GM19372 (cell line): ENCODE measurements at regions not wholly inside any gene's neighbourhood (a gene's known extent, or its start where the extent isn't known, plus 50 kb on each side); places are given as distances from the start of the nearest gene placed in this dataset.

Experiments used
- ATAC-seq: cut with Tn5 transposase; IDR thresholded peaks from one replicate; pipeline ENCODE4 v1.9.1; 2021; ENCODE audit warnings: mild to moderate bottlenecking, low read depth, moderate library complexity; ENCODE audit not compliant: unreplicated experiment

DNA sequence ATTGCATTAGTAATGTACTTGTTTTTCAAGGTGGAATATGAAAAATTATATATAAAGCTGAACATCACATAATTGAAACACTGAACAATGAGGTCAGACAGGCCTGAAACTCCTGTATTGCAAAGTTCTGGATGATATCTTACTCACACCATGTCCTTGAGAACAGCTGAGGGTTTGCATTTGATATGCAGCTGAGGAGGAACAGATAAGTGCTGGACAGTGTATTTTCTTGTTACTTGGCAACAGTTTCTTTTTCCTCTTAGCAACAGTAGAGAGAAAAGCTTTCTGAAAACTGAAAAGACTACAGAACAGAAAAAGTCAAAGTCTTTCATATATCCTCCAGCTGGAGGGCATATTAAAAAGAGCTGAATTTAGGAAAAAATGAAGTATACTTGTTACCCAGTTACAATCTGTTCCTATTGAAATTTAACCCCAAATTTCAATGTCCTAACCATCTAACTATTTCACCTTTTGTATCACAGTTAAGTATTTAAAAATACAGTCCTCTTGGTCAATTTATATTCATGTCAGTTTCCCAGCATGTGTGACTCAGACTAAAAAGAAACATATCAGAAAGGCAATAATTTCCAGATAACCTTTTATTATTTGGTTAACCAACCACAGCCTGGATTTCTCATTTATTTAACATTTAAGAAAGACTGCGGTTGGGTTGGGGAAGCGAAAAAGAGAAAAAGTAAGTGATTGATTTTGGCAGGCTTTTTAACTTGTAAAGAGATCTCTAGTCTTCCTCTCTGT, 733.0 kb upstream of the DPPA4 start:
- ATAC-seq = no peak

DNA sequence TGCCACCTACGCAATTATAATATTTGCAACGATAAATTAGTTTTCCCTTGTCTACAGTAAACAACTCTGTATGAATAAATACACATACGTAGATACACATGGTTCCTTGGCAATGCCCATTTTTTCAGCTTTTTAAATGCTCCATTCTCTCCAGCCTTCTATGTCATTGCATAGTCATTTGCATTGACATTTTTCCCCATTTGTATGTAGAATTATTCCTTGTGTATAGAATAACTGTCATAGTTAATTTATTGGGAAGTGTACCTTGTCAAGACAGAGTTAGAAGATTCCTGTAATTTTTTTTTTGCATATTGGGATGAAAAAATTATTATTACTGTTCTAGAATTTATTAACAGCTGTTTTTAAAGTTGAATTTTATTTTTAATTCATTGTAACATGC, 736.7 kb upstream of the DPPA4 start:
- no peak for ATAC-seq

DNA sequence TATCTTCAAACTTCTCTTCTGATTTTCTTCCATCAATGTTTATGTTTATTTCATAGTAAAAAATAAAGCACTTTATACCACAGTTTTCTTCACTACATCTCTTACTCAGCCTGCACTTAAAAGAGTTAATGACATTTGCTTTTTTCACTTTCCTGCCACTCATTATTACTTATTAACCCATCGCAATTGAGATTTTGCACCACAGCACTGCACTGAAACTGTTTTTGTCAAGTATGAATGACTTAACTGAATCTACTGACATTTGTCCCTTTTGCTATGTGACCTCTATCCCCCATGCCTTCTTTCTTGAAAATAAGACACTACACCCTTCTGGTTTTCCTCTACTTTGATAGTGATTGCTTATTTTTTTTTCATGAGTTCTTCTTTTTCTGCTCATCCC, 739.7 kb upstream of the DPPA4 start:
- no peak for ATAC-seq

DNA sequence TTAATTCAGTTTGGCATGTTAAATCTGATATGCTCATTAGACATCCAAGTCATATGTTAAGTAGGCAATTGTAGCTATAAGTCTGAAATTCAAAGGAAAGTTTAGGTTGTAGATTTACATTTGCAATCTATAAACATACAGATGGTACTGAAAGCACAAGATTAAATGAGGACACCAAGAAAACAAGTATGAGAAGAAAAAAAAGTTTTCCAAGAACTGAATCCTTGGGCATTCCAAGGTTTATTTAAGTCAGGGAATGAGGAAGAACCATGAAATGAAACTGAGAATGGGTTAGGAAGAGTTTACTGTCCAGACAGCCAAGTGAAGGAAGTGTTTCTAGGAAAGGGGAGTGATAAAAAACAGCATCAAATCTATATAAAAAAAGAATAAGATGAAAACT, 756.1 kb upstream of the DPPA4 start:
- ATAC-seq = no peak

DNA sequence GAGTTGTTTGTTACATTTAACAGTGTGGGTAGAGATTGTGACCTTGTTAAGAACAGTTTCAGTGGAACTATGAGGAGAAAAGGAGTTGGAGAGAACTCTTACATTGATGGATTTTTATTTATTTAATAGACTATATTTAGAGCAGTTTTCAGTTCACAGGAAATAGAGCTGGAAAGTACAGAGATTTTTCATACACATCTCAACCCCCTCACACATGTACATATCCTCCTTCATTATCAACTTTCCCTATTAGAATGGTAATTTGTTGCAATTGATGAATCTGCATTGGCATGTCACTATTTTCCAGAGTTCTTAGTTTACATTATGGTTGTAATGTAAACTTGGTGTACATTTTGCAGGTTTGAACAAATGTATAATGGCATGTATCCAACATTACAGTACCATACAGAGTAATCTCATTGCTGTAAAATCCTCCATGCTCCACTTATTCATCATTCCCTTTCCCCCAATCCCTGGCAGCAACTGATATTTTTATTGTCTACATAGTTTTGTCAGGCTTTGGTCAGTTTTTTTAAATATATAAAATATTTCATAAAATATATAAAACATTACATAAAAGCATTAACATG, 756.6 kb upstream of the DPPA4 start:
- ATAC-seq = no peak

DNA sequence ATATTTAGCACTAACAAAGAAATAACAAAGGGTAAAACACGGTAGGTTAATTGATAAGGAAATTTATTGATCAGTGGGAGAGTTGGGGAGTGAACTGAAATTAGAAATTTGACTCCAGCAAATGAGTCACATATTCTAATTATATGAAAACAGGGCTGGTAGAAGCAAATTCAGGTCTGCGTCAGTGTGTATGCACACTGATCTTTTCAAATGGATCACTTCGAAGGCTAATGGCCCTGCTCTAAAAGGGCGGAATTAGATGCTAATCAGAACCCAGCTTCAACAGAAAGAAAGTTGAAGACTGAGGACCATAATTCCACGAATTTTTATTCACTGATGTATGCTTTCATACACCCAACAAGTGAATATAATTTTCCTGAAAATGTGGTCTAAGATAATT, 762.4 kb upstream of the DPPA4 start:
- ATAC-seq = no peak

DNA sequence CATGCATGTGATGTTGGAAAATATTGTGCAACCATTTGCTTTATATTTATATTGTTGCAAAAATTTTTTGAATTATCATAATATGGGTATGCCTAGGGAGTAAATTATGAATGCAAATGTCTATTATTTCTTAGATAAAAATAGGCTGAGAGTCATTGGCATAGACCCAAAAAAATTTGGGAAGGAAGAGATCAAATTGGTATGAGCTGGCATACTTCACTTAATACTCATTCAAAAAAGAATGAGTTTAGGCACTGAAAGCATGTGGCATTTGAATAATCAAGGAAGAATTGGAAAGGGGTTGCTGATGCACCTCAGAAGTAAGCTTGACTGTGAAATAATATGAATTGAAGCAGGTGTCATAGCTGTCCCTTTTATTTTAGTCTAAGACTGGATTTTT, 764.0 kb upstream of the DPPA4 start:
- ATAC-seq = no peak

DNA sequence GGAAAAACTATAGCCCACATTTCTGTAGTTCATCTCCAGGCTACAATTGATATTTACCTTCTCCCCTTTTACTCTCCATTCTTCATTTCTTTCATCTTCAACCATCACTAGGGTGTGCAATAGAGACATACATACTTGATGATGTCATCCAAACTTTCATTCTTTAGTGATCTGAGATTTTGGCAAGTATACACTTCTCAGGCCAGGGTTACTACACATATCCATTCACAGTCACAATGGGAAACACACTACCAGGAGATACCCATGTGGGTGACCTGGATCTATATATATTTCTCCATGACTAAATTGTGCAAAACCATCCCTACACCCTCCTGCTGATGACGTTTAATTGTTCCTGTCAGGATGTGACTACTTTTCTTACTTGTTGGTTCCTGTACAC, 769.5 kb upstream of the DPPA4 start:
- ATAC-seq = no peak

DNA sequence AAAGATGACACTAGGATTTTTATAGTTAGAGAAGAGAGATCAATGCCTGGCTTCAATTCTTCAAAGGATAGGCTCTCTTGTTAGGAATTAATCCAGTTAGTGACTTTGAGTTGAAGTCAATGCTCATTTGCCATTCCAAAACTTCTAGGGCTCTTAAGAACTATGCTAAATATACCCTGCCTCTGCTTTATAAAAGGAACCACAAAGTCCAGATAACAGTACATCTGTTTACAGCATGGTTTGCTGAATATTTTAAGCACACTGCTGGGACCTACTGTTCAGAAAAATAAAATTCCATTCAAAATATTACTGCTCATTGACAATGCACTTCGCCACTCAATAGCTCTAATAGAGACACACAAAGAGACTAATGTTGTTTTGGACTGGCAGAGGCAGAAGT, 786.6 kb upstream of the DPPA4 start:
- ATAC-seq = no peak

DNA sequence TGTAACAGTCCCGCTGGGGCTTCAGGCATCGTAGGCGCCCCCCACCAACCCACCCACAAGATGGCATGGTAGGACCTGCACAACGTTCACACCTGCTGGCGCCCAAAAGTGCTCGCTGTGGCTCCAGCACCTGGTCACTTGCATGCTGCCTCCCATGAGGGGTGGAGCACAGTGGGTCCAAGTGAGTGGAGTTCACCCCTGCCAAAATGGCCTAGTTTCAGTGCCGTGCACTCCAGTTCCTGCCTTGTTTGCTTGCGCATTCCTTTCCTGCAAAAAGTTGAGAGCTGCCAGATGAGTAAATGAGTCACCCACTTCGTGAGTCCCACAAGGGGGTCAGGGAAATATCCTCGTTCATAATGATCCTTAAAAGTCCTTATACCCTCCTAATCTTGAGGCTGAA, 788.7 kb upstream of the DPPA4 start:
- no peak for ATAC-seq

DNA sequence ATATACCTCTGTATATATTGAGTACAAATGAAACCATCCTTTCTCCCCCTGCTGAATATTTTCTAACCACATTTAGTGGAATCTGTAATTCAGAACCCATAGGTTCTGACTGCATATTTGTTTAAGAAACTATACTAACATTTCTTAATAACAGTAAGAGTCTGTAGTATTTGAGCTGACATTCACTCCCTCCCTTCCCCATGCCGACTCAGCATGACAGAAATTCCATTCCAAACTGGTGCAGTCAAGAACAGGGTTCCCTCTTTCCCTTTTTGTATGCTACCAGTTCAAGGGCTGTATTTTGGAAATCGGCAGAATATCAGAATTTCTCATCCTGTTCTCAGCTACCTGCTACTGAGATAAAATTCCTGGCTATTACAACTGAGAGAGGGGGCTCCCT, 796.6 kb upstream of the DPPA4 start:
- no peak for ATAC-seq

DNA sequence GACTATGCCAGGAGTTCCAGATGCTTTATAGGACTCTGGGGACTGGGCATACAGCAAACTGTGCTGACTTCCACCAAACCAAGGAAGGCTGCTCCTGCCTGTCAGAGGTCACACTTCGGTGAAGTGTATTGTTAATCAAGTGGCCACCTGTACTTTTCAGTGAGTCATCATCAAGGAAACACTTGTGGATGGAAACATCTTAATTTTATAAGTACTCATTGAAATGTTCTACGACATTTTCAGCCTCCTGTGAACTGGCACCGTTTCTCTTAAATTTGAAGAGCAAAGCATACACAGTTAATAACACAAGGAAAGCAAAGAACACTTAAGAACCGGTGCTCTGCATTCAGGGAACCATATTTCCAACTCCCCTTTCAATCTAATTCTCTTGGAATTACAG, 801.7 kb upstream of the DPPA4 start:
- no peak for ATAC-seq

DNA sequence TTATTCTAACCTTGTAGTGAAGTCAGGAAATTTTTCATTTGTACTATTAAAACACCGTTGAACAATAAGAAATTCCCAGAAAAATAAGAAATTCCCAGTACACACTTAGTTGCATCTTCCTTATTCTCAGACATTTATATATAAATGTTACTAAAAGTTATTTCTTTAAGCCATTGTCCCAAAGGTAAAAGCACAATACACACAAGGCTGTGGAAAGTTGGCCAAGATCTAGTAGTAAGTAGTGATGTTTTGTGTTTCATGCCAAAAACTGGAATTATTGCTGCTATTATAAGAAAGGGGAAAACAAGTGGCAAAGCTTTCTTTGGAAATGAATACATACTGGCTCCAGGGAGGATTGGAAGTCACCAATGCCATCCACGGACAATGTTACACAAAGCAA, 802.5 kb upstream of the DPPA4 start:
- no peak for ATAC-seq

DNA sequence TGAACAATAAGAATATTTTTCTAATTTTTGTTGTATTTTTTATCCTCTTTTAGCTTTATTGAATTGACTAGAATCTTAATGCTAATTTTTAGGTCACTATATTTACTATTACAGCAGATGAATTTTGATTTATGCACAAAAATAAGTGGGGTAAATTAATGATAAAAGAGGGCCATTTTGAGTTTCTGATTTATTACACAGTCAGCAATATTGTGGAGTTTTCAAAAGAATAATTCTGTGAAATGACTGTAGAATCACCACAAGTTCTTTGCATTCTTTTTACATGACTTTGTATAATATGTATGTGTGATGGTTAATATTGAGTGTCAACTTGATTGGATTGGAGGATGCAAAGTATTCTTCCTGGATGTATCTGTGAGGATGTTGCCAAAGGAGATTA, 812.4 kb upstream of the DPPA4 start:
- no peak for ATAC-seq

DNA sequence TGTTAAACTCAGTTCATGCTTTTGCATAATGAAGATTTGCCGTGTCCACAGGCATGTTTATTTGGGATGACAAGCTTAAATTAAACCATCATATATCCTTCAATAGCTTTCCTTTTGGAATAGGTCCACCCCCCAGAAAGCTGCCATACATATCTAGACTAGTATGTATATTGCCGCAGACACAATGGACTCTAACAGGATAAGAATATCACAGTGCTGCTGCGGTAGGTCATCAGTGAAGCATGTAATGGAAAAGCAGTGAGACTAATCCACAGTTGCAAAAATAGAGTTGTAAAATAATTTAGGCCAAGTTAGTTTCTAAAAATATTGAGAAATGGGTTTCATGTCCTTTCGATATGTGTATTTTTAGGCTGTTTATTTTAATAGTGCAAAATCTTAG, 819.9 kb upstream of the DPPA4 start:
- no peak for ATAC-seq

DNA sequence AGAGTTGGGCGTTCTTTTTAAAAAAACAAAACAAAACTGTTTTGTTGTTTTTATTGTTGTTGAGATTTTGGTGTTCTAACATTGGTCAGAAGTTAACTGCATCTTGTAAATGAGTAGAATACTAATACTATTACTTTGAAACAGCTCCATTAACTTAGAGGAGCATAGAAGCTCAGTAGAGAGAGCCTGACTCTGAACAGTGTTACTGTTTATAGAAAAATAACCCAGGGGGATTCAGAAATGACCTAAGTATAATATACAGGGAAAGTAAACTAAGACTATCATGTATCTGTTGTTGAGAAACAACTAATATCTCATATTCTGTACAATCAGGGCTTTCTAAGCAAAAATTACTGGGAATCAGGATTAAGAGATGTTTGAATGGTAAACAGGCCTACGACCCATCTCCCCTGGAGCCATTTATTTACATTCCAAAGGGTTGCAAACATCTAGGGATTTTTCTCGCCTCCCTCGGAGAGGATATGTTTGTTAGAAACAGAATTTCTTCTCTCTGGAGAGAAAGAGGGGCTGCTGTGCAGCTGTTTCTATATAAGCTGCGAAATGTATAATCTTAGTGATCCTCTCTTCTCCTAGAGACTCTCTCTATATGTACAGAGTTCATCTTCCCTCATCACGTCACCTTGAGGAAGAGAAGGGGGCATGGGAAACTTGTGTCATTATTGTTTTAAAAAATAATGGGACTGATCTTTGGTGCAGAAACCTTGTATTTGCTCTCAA, 827.5 kb upstream of the DPPA4 start:
- ATAC-seq = no peak

DNA sequence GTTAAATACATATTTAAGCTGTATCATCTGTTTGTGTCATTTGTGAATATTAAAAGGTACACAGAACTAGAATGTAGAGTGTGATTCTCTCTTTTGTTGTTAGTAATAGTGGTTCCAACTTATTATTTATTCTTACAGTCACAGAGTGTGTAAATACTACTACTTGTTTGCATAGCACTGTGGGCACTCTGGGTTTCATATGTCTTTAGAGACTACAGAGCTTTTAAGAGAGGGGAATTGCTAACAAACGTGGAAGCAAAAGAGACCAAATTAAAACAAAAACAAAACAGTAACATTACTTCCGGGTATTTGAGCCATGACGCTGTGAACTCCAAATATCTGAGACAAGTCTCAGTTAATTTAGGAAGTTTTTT, 828.0 kb upstream of the DPPA4 start:
- ATAC-seq = no peak

DNA sequence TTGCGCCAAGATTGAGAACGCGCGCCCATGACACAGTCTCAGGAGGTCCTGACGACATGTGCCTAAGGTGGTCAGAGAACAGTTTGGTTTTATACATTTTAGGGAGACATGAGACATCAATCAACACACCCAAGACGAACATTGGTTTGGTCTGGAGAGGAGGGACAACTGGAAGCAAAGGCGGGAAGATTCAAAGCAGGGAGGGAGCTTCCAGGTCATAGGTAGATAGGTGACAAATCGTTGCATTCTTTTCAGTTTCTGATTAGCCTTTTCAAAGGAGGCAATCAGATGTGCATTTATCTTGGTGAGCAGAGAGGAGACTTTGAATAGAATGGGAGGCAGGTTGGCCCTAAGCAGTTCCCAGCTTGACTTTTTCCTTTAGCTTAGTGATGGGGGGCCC, 828.4 kb upstream of the DPPA4 start:
- no peak for ATAC-seq

DNA sequence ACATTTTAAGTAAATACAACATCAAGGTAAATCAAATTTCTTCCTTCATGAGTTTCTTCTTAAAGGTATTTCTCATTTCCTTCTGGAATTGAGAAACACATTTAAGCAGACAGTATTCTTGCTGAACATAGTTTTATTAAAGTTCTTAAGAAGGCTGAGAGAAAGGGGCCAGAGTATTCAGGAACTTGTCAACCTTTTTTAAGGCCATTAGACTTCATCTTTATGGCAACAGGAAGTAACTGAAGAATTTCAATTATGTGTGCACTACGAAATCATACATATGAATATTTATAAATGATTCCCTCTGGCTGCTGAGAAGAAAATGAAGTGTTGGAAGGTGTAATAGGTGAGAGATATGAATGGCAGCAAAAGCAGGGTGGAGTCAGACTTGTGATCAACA, 829.4 kb upstream of the DPPA4 start:
- ATAC-seq = no peak

DNA sequence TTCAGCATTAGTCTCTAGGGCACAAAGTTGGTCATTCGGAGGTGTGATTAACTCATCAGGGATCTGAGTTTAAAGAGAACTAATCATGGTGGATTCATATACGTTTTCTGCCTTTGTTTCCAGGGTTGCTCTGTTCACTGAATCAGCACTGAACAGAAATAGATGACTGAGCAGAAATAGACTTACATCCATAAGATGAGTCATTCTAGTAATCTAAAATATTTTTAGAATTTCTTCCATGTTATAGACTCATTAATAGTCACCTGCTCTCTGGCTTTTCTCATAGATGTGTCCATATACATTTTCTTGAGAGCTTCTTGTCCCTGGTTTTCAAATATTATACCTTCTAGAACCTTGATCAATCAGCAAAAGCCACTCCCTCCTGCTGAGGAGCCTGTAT, 837.6 kb upstream of the DPPA4 start:
- no peak for ATAC-seq

DNA sequence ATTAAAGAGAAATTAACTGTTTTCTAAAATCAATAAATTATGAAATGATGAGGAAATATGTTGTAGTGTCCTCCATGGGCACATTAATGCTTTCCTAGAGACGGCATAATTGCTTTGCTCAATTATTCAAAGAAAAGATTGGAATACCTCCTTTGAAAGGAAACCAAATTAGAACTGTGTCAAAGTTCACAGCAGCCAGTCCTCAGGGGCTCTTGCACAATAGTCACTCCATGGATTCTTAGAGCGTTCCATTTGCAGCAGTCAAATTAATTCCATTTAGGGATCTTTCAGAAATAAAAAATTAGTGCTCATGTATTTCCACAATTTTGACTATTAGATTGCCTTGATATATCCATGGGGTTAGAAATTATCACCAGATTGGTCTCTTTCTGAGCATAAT, 841.6 kb upstream of the DPPA4 start:
- ATAC-seq = no peak

DNA sequence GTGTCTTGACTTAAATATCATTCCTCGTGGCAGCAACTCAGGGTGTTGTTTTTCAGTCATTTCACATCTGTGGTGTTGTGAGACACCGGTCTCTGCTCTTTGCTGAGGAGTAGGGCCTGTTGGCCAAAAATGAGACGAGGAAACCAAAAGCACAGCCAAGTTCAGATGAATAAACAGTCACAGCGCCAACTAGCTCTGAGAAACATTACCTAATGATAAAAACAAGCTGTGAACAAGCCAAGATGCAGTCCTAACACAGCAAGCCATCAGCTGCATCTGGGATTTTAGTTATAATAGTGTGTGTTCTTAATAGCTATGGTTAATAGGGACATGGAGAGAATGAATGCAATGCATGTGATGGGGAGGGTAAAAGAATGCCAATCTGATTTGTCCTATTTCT, 843.4 kb upstream of the DPPA4 start:
- no peak for ATAC-seq
